ENCODE measurements at regions not wholly inside any gene's neighbourhood (a gene's known extent, or its start where the extent isn't known, plus 50 kb on each side); places are given as distances from the start of the nearest gene placed in this dataset.

DNA sequence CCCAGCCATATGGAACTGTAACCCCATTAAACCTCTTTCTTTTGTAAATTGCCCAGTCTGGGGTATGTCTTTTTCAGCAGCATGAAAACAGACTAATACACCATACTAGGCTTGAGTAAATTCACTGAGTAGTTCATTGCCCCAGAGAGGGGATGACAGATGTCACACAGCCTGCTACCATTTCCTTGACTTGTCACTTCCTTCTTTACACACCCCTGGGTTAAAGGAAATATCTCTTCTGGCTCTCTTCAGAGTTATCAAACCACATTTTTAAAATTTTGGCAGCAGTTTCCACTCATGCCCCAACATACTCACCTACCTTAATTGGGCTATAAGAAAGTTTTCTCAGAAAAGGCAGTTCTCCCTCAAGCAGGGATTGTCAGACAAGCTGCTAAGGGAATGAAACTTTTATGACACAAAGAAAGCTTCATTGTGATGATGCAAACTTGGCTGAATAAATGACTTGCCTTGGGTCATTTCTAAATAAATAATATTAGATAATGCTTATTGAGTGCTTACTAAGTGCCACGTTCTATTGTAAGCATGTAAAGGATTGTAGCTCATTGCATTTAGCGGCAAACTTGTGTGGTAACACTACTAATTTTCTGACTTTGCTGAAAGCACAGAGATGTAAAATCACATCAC is 68.0 kb upstream of the RBMS3 start:
- DNase-seq (ENCODE audit: low read depth, low spot score) (no peak), ATAC-seq (no peak)
- TF ChIP-seq TCF7L2 (IDR thresholded peaks at IDR 0.05; ENCODE audit: low read depth, low read length) (no peak), POLR2AphosphoS5 (IDR thresholded peaks at IDR 0.05; ENCODE audit: low read depth, low read length) (no peak), SIN3A (IDR thresholded peaks at IDR 0.05; ENCODE audit: borderline replicate concordance, insufficient read depth, low read depth, low read length) (no peak)
- TF ChIP-seq, protein P1, sequence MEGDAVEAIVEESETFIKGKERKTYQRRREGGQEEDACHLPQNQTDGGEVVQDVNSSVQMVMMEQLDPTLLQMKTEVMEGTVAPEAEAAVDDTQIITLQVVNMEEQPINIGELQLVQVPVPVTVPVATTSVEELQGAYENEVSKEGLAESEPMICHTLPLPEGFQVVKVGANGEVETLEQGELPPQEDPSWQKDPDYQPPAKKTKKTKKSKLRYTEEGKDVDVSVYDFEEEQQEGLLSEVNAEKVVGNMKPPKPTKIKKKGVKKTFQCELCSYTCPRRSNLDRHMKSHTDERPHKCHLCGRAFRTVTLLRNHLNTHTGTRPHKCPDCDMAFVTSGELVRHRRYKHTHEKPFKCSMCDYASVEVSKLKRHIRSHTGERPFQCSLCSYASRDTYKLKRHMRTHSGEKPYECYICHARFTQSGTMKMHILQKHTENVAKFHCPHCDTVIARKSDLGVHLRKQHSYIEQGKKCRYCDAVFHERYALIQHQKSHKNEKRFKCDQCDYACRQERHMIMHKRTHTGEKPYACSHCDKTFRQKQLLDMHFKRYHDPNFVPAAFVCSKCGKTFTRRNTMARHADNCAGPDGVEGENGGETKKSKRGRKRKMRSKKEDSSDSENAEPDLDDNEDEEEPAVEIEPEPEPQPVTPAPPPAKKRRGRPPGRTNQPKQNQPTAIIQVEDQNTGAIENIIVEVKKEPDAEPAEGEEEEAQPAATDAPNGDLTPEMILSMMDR (IDR thresholded peaks at IDR 0.05): no peak
- TF ChIP-seq, protein P2, sequence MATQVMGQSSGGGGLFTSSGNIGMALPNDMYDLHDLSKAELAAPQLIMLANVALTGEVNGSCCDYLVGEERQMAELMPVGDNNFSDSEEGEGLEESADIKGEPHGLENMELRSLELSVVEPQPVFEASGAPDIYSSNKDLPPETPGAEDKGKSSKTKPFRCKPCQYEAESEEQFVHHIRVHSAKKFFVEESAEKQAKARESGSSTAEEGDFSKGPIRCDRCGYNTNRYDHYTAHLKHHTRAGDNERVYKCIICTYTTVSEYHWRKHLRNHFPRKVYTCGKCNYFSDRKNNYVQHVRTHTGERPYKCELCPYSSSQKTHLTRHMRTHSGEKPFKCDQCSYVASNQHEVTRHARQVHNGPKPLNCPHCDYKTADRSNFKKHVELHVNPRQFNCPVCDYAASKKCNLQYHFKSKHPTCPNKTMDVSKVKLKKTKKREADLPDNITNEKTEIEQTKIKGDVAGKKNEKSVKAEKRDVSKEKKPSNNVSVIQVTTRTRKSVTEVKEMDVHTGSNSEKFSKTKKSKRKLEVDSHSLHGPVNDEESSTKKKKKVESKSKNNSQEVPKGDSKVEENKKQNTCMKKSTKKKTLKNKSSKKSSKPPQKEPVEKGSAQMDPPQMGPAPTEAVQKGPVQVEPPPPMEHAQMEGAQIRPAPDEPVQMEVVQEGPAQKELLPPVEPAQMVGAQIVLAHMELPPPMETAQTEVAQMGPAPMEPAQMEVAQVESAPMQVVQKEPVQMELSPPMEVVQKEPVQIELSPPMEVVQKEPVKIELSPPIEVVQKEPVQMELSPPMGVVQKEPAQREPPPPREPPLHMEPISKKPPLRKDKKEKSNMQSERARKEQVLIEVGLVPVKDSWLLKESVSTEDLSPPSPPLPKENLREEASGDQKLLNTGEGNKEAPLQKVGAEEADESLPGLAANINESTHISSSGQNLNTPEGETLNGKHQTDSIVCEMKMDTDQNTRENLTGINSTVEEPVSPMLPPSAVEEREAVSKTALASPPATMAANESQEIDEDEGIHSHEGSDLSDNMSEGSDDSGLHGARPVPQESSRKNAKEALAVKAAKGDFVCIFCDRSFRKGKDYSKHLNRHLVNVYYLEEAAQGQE (IDR thresholded peaks at IDR 0.05; ENCODE audit: insufficient read depth in 1 of 2, low read depth in 2 of 2, low read length in 1 of 2): no peak
- no peak overlapping the region for H3K27ac ChIP-seq (ENCODE audit: low read length)
- intact Hi-C loops (cut with micrococcal nuclease; ENCODE audit: unreplicated experiment): no loop called here
- BruUV-seq (replicated peaks): no TSS peak
- no peak overlapping the region for H3K4me3 ChIP-seq (ENCODE audit: low read depth in 2 of 2, low read length in 2 of 2)
- ChIA-PET CTCF (no interaction called here), POLR2A (no interaction called here)
- in situ Hi-C loops (cut with HindIII; ENCODE audit: low pct_unique_long_range_greater_than_20kb, low sequenced_read_pairs): no loop called here
- H3K4me1 ChIP-seq (ENCODE audit: control insufficient read depth, insufficient read depth, low read length): no peaks in the 10 kb centered on the region
- no peaks in the 10 kb centered on the region for H3K36me3 ChIP-seq (ENCODE audit: control insufficient read depth, insufficient read depth, low read length)
- H3K9me3 ChIP-seq (ENCODE audit: control insufficient read depth, insufficient read depth, low read depth, low read length): no peaks in the 10 kb centered on the region
- no peaks in the 10 kb centered on the region for H3K27me3 ChIP-seq (ENCODE audit: control insufficient read depth, insufficient read depth, low read length)

DNA sequence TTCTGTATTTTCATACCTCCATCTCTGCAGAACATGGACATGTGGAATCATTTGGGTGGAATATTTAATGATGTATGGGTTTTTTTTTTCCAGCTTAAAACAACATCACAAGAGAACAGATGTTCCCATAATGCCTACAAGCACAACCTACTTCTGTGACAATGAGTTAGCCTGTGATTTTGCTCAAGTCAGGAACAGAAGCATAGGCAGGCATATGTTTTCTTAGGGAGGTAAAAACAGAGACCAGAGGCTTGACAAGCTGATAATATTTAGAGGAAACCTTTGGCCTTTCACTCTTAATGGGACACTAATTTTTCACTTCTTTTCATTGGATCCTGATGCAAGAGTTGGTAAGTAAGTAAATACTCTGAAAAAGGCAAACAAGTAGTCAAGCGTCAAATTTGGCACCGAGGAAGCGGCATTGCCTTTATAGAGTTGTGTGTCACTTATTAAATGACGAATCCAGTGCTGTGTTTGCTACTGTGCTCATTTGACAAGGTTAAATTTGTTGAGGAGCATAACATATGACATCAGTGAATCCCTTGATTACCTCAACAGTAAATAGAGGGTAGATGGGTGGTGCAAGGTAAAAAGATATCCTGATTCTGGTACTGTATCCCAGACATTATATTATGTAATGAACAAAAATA is 66.7 kb upstream of the RBMS3 start:
- Histone ChIP-seq H3K27ac (ENCODE audit: low read length) (no peak overlapping the region), H3K4me3 (ENCODE audit: low read depth in 2 of 2, low read length in 2 of 2) (no peak overlapping the region), H3K36me3 (ENCODE audit: control insufficient read depth, insufficient read depth, low read length) (no peaks in the 10 kb centered on the region), H3K9me3 (ENCODE audit: control insufficient read depth, insufficient read depth, low read depth, low read length) (no peaks in the 10 kb centered on the region), H3K4me1 (ENCODE audit: control insufficient read depth, insufficient read depth, low read length) (no peaks in the 10 kb centered on the region), H3K27me3 (ENCODE audit: control insufficient read depth, insufficient read depth, low read length) (no peaks in the 10 kb centered on the region)
- ChIA-PET CTCF (no interaction called here), POLR2A (no interaction called here)
- BruUV-seq (replicated peaks): no TSS peak
- ATAC-seq (no peak), DNase-seq (ENCODE audit: low read depth, low spot score) (no peak)
- TF ChIP-seq POLR2AphosphoS5 (IDR thresholded peaks at IDR 0.05; ENCODE audit: low read depth, low read length) (no peak), TCF7L2 (IDR thresholded peaks at IDR 0.05; ENCODE audit: low read depth, low read length) (no peak), SIN3A (IDR thresholded peaks at IDR 0.05; ENCODE audit: borderline replicate concordance, insufficient read depth, low read depth, low read length) (no peak)
- TF ChIP-seq, protein P2 (IDR thresholded peaks at IDR 0.05; ENCODE audit: insufficient read depth in 1 of 2, low read depth in 2 of 2, low read length in 1 of 2): no peak
- TF ChIP-seq, protein P1 (IDR thresholded peaks at IDR 0.05): no peak
- intact Hi-C loops (cut with micrococcal nuclease; ENCODE audit: unreplicated experiment): no loop called here
- in situ Hi-C loops (cut with HindIII; ENCODE audit: low pct_unique_long_range_greater_than_20kb, low sequenced_read_pairs): no loop called here
